Stimulated activated CD8-positive, alpha-beta memory T cell treated with anti-CD3 and anti-CD28 coated beads, Interleukin-4, amount 100 ng/mL, for 1 hour (primary cell): ENCODE measurements at regions not wholly inside any gene's neighbourhood (a gene's known extent, or its start where the extent isn't known, plus 50 kb on each side); places are given as distances from the start of the nearest gene placed in this dataset.
"Not testable (repeated sequence)": the region's sequence is repeated elsewhere in the genome, so short reads cannot be mapped to it uniquely, and the experiment has no call there.

Experiments
- DNase-seq, 2 donors: peaks; one replicate each; pipeline ENCODE4 v3.0.0-alpha.2; 2020; ENCODE audit warnings: low read depth in 2 of 2, low spot score in 1 of 2

DNA sequence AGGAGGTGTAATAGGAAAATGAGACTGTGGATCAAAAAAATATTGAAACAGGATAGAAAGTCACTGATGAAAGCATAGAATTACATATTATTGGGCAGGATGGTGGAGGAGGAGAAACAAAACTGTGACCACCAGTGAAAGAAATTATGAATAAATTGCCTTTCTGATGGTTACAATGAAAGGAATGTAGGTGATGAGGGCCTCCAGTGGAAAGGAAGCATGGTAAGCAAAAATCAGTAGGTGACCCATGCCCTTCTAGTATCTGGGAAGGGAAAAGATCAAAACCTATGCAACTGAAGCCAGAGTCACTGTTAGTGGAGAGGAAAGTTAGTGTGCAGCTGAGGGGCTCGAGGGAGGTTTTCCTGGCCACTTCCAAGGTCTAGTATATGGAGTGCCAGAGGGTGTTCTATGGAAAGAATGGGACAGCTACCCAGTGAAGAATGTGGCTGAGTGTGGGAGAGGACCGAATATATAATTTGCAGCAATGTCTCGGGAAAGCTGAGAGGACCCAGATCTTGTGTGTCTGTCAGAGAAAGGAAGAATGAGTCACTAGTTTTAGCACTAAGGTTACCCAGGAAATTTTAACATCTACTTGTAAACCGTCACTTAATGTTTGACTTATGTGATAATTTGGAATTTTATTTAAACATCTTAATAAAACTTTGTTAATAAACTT is 146.2 kb downstream of the NFKBIZ start:
- no peak for DNase-seq

DNA sequence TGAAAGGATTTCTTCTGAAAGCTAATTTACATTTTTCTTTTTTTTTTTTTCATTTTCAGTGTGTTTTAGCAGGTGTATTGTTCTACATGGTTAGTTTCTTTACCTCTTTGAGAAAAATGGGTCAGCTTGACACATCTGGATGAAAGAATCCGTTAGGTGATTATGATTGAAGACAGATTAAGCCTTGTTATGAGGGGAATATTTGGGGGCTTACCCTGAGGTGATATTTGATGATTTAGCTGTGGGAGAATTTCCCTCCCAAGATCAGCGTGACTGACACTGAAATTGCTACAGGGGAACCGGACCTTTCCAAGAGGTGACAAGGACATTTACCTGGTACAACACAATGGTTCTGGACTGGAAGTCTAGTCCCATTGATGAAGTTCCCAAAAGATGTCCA is 147.5 kb downstream of the NFKBIZ start:
- DNase-seq, result no peak

DNA sequence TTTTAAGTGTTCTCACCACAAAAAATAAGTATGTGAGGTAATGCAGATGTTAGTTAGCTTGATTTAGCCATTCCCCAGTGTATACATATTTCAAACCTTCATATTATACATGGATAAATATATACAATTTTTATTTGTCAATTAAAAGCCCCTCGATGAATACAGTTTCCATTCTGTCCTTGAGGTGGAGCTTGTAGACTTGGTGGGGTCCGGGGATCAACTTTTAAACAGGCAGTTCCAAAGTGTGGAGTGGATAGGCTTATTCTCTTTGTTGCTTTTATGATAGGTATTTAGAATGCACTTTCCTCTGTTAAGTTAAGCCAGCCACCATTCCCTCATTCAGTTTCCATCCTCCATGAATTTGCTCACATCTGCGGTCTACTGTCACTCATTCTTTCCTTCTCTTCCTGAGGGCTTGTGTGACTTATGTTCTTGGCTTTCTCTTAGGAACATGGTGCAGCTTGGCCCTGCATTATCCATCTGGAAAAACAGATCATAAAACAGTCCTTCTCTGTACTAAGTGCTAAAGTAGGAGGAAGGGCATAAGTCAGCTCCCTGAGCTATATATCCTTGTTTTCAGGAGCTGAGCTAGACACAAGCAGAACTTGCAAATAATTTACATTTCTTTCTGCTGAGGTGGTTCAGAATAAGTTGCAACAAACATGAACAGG is 149.1 kb downstream of the NFKBIZ start:
- DNase-seq, result no peak

DNA sequence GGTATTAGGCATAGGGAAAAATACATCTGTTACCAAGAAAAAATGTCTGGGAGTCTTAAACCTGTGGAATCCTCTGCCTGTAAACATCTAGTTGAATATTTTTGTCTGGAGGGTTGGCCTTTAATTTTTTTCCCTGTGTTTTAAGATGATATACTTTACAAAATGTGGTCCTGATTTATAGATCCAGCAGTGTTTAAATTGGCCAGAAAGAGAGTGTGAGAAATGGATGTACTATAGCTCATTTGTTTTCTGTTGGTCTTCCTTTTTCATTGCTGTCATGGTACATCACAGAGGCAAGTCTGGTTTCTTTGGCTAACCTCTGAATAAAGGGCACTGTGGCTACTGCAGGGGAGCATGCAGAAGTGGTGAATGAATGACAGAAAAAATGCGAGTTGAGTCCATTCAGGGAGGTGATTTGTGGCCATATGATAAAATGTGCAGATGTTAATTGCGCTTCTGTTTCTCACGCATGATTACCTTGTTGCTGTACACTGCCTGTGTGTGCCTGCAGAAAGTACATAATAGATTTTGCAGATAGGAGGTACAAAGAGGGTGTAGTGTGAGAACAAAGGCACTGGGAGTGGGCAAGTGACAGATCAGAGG is 150.0 kb downstream of the NFKBIZ start:
- no peak for DNase-seq

DNA sequence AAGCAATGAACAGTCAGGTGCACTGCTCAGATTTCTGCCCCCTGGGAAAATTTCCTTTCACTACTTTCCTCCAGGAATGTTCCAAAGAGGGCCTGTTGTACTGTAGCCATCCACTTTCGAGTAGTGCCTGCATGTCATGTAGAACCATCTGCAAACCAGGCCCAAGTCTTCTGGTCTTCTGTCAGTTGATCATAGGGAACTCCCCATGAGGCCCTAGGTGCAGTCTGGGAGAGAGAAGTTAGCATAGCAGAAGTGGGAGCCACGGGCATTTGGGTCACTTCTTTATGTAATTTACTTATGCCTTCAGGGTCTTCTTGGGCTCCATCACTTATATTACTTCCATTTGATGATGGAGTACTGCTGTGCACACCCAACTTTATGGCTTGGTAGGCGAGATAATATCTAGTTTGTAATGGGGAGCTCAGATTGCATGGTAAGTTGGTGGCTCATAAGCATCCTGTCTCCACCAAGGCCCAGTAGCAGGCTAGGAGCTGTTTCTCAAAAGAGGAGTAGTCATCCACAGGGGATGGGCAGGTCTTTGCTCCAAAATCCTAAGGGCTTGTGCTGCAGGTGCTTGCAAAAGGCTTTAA is 151.4 kb downstream of the NFKBIZ start:
- DNase-seq, result no peak

DNA sequence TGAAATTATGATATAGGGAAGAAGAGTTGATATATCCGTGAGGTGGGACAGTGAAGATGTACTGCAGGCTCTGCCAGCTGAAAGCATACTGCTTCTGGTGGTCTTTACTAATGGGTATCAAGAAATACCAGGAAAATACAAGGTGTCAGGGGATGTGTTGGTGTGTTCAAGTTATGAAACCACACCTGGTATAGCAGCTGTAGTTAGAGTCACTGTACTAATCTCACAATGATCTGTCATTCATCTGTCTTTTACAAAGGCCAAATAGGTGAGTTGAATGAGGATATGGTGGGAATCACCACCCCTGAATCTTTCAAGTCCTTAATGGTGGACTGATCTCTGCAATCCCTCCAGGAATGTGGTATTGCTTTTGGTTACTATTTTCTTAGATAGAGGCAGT is 152.7 kb downstream of the NFKBIZ start:
- DNase-seq, result no peak

DNA sequence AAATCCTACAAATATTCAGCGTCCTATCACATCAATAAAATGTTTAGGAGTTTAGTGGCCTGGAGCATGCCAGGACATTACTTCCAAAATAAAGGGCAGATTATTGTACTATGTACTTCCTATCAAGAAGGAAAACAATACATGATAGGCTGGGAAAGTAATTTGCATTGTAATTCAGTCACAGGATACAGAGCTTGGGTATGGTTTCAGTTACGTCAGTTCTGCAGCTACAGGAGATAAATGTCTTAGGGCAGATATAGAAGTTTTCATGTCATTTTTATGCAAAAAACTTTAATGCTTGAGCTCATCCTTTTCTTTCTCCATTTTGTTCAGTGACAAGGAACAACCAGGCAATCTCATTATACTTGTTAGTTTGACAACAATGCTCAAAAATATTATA is 155.2 kb downstream of the NFKBIZ start:
- DNase-seq, result no peak

DNA sequence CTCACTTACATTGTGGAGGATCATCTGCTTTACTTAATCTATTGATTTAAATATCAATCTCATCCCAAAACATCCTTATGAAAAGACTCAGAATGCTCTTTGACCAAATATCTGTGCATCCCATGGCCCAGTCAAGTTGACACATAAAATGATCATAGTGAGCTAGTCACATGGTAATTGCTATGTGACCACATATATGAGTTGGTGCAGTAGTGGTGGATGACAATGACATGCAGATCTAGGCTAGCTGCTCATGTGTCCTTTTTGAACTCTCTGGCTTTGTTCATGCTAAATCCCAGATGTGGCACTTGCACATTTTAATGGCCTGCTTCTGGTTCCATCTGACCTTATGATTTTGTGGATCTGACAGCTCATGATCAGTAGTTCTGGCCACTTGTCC is 156.2 kb downstream of the NFKBIZ start:
- DNase-seq, result no peak

DNA sequence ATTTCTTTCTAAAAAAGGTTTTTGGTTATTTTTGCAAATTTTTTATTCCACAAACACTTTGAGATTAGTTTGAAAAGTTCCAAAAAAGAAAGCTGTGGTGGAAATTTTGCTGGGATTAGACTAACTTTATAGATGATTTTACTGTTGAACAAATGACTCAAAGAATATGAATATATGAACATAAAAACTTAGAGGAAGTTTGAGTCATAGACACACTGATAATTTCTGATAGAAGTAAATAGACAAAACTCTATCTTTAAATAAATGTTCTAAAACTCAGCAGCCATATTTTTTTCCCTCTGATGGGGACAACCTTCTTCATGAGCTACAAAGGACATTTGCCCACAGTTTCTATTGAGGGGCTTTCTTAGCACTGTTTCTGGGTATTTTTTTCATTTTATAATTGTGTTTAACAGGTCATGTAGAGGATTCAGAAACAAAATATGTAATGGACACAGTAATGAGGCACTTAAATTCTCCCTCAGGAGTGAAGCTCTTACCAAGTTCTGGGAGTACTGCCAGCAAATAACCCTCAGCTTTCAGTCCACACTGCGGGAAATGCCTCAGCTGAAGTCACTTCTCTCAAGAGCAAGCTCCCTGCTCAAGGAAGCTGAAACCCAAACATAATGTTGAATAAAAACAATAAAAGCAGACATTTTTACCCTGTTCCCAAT is 157.6 kb downstream of the NFKBIZ start:
- DNase-seq, result no peak

DNA sequence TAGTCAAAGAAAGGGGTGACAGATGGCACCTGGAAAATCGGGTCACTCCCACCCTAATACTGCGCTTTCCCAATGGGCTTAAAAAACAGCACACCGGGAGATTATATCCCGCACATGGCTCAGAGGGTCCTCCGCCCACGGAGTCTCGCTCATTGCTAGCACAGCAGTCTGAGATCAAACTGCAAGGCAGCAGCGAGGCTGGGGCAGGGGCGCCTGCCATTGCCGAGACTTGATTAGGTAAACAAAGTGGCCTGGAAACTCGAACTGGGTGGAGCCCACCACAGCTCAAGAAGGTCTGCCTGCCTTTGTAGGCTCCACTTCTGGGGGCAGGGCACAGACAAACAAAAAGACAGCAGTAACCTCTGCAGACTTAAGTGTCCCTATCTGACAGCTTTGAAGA is 159.1 kb downstream of the NFKBIZ start:
- DNase-seq, result not testable (repeated sequence)

DNA sequence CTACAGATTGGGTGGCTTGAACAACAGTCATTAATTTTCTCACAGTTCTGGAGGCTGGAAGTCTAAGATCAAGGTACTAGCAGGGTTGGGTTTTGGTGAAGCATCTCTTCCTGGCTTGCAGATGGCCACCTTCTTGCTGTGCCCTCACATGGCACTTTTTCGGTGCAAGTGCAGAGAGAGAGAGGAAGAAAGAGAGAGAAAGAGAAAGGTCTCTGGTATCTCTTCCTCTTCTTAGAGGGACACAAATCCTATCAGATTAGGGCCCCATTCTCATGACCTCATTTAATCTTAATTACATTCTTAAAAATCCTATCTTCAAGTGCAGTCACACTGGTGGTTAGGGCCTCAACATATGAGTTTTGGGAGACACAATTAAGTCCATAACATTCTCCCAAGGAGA is 167.1 kb downstream of the NFKBIZ start:
- DNase-seq, result no peak

DNA sequence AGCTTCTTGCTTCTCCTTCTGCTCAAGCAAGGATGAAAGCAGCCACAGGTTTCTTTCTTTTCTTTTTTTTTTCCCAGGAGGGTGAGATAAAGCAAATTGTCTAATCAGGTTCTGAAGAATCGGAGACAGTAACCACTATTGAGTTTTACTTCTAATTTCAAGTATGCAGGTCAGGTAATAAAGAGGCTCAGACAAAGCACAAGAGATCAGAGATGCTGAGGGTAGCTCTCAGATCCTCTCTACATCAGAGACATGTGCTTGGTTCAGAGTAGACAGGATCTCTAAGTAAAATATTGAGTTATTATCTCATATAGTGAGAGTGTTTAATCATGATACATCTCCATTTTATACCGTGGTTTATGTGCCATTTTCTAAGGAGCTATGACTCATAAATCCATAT is 168.5 kb downstream of the NFKBIZ start:
- DNase-seq, result no peak

DNA sequence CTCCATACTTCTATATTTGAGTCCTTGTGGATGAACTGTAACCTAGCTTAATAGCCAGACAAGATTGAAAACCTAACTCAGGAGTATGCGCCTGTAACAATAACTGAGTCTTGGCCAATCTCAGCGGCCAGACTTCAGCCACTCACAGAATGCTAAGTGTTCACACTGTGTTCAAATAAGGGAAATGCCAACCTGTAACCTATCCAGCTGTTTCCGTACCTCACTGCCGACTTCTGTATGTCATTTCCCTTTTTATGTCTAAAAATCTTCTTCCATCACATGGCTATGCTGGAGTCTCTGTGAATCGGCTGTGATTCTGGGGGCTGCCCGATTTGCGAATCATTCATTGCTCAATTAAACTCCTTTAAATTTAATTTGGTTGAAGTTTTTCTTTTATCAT is 169.2 kb downstream of the NFKBIZ start:
- no peak for DNase-seq

DNA sequence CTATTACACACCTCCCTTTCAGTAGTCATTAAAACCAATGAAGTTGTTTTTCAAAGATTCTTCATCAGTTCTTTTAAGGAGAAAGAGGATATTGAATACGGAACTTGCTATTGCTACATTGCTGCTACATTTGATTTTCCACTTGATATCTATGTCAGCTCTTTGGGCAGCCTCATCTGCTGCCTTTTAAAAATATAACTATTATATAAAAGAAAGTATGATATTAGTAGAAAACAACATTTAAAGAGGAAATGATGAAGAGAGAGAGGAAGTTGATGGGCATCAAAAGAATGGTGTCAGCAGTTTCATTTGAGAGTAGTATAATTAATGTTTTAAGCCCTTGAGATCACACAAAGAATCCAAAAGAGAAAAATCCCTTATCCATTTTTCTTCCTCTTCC is 171.4 kb downstream of the NFKBIZ start:
- no peak for DNase-seq

DNA sequence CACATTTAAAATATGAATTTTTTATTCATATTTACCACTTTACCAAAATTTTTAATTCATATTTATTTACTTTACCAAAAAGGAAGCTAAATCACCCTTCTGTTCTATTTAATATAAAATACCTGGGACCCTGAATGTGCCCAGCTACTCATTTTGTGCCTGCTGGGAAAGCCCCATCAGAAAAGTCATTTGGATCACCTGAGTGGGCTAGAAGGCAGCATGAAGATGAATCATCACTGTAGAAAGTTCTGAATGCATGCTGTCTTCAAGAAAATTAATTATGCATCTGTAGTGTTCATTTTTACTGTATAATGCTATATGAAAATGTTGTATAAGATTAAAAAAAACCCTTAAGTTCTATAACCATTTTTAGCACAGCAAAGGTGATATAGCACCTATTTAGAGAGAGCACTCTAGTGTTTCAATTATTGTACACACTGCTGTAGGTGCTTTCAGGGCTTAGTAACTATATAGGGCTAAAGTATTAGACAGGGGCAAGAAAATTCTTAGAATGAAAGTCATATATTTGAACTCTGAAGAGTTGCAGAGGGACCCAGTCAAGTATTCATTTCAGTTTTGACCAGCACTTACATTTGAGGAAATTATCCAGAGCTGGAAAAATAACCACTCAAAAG is 175.1 kb downstream of the NFKBIZ start:
- no peak for DNase-seq

DNA sequence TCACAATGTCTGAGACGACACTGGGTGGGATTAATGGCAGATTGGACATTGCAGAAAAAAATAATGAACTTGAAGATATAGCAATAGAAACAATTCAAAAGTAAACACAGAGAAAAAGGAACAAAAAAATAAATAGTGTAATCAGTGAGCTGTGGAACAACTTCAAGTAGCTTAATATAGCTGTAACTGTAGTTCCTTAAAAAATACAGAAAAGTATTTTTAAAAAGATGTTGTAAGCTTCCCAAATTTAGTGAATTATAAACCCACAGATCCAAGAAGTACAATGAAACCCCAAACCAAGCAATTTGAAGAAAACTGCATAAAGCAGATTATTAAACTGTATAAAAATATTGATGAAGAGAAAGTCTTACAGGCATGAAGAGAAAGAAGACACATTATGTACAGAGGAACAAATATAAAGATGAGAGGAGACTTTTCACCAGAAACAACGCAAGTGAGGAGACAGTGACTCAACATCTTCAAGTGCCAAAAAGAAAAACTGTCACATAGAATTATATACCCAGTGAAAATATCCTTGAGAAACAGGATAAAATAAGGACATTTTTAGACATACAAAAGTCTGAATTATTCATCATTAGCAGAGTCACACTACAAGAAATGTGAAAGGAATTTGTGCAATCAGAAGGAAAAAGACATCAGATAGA is 176.4 kb downstream of the NFKBIZ start:
- no peak for DNase-seq

DNA sequence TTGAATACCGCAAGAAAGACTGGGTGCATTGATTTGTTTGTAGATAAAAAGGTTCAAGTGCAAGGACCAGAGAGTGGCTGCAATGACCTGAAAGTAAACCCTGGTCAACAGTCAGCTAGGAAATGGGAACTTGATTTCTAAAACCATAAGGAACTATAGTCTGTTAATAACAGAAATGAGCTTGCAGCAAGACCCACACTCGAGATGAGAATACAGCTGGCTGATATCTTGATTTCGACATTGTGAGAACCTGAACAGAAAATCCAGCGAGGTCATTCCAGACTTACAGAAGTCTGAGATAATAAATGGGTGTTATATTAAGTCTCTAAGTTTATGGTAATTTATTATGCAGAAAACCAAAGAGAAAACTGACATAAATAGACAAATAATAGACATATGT is 177.3 kb downstream of the NFKBIZ start:
- DNase-seq, result no peak

DNA sequence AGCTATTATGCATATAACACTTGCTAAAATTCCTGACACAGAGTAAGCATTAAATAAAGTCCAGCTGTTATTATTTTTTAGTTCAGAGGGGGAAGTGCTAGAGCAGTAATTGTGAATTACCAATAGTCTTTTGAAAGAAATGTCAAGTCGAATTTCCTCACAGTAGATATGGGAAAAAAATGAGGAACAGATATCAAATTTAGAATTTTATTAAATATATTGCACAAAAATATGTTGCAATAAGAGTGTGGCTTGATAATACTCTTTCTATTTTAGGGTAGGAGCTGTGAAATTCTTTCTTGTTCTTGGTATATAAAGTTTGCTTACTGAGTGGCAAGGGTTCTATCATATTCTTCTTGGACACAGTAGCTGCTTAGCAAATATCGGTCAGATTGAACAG is 181.3 kb downstream of the NFKBIZ start:
- no peak for DNase-seq

DNA sequence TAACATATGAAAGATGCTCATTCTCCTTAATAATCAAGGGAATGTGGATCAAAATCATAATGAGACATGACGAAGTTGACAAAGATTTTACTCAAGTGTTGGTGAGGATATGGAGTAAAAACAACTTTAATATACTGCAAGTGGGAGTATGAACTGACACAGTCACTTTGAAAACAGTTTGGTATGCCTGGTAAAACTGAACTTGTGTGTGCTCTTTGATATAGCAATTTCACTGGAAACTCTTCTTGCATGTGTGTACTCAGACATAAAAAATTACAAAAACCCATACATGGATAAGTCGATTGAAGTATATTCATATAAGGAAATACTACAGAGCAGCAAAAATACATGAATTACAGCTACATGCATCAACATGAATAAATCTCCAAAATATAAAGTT is 182.5 kb downstream of the NFKBIZ start:
- DNase-seq, result no peak

DNA sequence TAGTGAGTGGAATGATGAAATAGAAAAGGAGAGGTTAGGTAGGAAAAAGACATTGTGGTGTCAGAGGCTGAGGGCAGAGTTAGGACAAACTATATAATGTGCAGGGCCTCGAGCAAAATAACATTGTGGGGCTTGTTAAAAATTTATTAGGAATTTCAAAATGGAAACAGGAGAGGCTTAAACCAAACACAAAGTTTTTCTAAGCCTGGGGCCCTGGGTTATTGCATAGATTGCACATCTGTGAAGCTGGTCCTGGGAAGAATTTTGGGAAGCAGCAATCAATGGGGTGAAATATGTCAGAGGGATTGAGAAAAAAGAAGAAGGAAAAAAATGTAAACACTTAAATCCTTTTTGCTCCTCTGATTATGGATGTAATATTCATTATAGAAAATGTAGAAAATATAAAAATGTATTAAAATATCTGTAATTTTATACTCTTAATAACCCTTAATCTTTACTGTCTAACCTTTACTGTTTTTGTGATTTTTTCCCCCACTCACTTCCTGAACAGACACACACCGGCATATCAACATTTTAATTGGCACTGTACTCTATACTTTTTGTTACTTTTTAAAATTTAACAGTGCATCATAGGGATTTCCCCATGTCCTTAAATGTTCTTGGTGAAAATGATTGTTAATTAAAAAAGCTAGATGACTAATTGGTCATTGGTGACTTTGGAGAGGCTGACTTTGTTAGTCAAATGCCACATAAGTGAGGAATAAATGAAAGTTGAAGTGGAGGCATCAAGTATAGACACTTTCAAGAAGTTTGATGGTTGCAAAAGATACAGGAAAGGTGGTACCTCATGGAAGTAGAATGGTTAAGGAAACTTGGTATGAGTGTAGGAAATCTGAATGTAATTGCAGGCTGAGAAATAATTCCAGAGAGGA is 183.4 kb downstream of the NFKBIZ start:
- DNase-seq, result no peak
